ENCODE measurements at regions not wholly inside any gene's neighbourhood (a gene's known extent, or its start where the extent isn't known, plus 50 kb on each side); places are given as distances from the start of the nearest gene placed in this dataset.

DNA sequence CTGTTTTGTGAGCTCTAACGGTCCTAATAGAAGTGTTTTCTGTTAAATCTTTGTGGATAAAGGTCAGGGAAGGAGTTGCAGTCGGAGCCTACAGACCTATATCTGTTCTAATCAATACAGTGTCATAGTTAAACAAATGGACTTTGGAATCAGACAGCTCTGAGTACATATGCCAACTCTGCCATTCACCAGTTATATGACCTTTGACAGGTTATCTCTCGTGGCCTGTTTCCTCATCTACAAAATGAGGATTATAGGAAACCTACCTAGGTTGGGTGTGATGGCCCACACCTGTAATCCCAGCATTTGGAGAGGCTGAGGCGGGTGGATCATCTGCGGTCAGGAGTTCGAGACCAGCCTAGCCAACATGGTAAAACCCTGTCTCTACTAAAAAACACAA, 89.7 kb downstream of the MID1IP1 start:
- BruUV-seq (replicated peaks): no TSS peak
- intact Hi-C loops (cut with micrococcal nuclease; ENCODE audit: unreplicated experiment): no loop called here
- no peaks in the 10 kb centered on the region for H3K36me3 ChIP-seq (ENCODE audit: control insufficient read depth, insufficient read depth, low read length)
- no peaks in the 10 kb centered on the region for H3K4me1 ChIP-seq
- no peaks in the 10 kb centered on the region for H3K9me3 ChIP-seq
- no peak overlapping the region for H3K4me3 ChIP-seq (ENCODE audit: low read depth, low read length)
- no peak for DNase-seq
- no peaks in the 10 kb centered on the region for H3K9me3 Mint-ChIP-seq (ENCODE audit: unreplicated experiment)
- ChIA-PET CTCF (no interaction called here), POLR2A (no interaction called here)
- TF ChIP-seq, protein P1, sequence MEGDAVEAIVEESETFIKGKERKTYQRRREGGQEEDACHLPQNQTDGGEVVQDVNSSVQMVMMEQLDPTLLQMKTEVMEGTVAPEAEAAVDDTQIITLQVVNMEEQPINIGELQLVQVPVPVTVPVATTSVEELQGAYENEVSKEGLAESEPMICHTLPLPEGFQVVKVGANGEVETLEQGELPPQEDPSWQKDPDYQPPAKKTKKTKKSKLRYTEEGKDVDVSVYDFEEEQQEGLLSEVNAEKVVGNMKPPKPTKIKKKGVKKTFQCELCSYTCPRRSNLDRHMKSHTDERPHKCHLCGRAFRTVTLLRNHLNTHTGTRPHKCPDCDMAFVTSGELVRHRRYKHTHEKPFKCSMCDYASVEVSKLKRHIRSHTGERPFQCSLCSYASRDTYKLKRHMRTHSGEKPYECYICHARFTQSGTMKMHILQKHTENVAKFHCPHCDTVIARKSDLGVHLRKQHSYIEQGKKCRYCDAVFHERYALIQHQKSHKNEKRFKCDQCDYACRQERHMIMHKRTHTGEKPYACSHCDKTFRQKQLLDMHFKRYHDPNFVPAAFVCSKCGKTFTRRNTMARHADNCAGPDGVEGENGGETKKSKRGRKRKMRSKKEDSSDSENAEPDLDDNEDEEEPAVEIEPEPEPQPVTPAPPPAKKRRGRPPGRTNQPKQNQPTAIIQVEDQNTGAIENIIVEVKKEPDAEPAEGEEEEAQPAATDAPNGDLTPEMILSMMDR (IDR thresholded peaks at IDR 0.05; ENCODE audit: insufficient read depth in 1 of 2, low read depth in 1 of 2, low read length in 1 of 2, severe bottlenecking in 1 of 2, unreplicated experiment in 1 of 2): no peak
- H3K27me3 ChIP-seq (replicated peaks; ENCODE audit: control insufficient read depth, insufficient read depth, low read length): no peaks in the 10 kb centered on the region
- H3K36me3 Mint-ChIP-seq (ENCODE audit: insufficient read depth, unreplicated experiment): no peaks in the 10 kb centered on the region
- H3K27me3 Mint-ChIP-seq (ENCODE audit: insufficient read depth, unreplicated experiment): no peaks in the 10 kb centered on the region
- no peaks in the 10 kb centered on the region for H3K4me1 Mint-ChIP-seq (ENCODE audit: low read depth, unreplicated experiment)
- H3K4me3 Mint-ChIP-seq (ENCODE audit: unreplicated experiment): no peak overlapping the region
- no peak overlapping the region for H3K27ac Mint-ChIP-seq (ENCODE audit: unreplicated experiment)

DNA sequence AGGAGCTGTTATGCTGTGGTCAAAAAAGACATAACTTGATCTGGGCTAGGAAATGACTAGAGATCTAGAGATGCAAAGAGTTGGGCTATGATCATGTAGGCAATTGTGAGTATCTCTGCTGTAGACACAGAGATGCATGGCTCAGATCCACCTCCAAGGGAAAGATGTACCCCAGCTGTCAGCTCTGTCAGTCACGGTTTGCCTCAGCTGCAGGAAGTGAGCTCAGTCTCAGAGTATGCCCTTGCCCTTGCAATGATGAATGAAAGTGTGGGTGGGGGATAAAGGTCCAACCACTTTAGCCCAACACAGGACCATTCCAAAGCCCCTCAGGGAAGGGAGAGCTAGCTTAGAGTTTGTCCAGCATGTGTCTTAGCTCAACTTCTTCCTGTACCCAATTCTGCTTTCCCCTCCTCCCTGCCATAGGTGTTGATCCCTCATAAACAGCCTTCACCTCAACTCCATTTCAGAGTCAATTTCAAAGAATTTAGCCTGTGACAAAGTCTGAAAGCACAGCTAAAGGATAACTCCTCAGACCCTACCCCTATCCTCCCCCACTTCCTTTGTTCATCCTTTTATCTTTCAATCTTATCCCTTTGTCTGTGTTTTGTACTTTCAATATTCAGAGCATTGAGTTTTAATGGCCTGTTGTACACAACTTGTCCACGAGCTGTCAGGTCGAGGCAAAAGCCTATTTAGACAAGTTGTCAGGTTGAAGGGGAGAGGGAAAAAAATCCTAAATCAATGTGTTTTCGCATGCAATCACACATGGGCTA, 90.6 kb downstream of the MID1IP1 start:
- no TSS peak for BruUV-seq (replicated peaks)
- Mint-ChIP-seq H3K9me3 (ENCODE audit: unreplicated experiment) (no peaks in the 10 kb centered on the region), H3K27ac (ENCODE audit: unreplicated experiment) (no peak overlapping the region), H3K27me3 (ENCODE audit: insufficient read depth, unreplicated experiment) (no peaks in the 10 kb centered on the region), H3K4me3 (ENCODE audit: unreplicated experiment) (no peak overlapping the region), H3K36me3 (ENCODE audit: insufficient read depth, unreplicated experiment) (no peaks in the 10 kb centered on the region), H3K4me1 (ENCODE audit: low read depth, unreplicated experiment) (no peaks in the 10 kb centered on the region)
- H3K36me3 ChIP-seq (ENCODE audit: control insufficient read depth, insufficient read depth, low read length): no peaks in the 10 kb centered on the region
- no peaks in the 10 kb centered on the region for H3K4me1 ChIP-seq
- intact Hi-C loops (cut with micrococcal nuclease; ENCODE audit: unreplicated experiment): no loop called here
- TF ChIP-seq, protein P1 (IDR thresholded peaks at IDR 0.05; ENCODE audit: insufficient read depth in 1 of 2, low read depth in 1 of 2, low read length in 1 of 2, severe bottlenecking in 1 of 2, unreplicated experiment in 1 of 2): no peak
- H3K9me3 ChIP-seq: no peaks in the 10 kb centered on the region
- no peak overlapping the region for H3K4me3 ChIP-seq (ENCODE audit: low read depth, low read length)
- ChIA-PET CTCF (no interaction called here), POLR2A (no interaction called here)
- H3K27me3 ChIP-seq (replicated peaks; ENCODE audit: control insufficient read depth, insufficient read depth, low read length): no peaks in the 10 kb centered on the region
- no peak for DNase-seq

DNA sequence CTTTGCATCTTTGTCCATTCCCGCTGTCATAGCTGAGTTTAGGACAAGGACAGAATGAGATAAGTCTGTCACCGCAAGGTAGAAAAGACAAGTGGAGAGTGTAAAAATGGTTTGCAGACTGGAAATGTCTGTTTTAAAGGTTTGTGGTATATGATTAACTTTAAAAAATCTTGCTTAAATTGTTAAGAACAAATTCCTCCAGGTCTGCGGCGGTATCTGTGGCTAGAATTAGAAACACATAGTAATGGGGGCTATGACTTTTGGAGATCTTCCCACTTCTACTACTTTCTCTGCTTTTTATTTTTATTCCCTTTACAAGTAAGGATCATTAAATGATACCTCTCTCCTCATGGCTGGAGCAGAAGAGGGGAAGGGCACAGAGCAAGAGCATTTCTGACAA, 92.2 kb downstream of the MID1IP1 start:
- no TSS peak for BruUV-seq (replicated peaks)
- no peak for DNase-seq
- Histone ChIP-seq H3K9me3 (no peaks in the 10 kb centered on the region), H3K36me3 (ENCODE audit: control insufficient read depth, insufficient read depth, low read length) (no peaks in the 10 kb centered on the region), H3K4me1 (no peaks in the 10 kb centered on the region), H3K27me3 (replicated peaks; ENCODE audit: control insufficient read depth, insufficient read depth, low read length) (no peaks in the 10 kb centered on the region), H3K4me3 (ENCODE audit: low read depth, low read length) (no peak overlapping the region)
- Mint-ChIP-seq H3K27me3 (ENCODE audit: insufficient read depth, unreplicated experiment) (no peaks in the 10 kb centered on the region), H3K27ac (ENCODE audit: unreplicated experiment) (no peak overlapping the region), H3K36me3 (ENCODE audit: insufficient read depth, unreplicated experiment) (no peaks in the 10 kb centered on the region), H3K9me3 (ENCODE audit: unreplicated experiment) (no peaks in the 10 kb centered on the region), H3K4me3 (ENCODE audit: unreplicated experiment) (no peak overlapping the region), H3K4me1 (ENCODE audit: low read depth, unreplicated experiment) (no peaks in the 10 kb centered on the region)
- CTCF ChIA-PET: no interaction called here
- intact Hi-C loops (cut with micrococcal nuclease; ENCODE audit: unreplicated experiment): no loop called here
- TF ChIP-seq, protein P1 (IDR thresholded peaks at IDR 0.05; ENCODE audit: insufficient read depth in 1 of 2, low read depth in 1 of 2, low read length in 1 of 2, severe bottlenecking in 1 of 2, unreplicated experiment in 1 of 2): no peak
- POLR2A ChIA-PET: no interaction called here

Data from Caco-2 (cell line).